Right atrium auricular region (tissue), 2 donors: ENCODE measurements at regions not wholly inside any gene's neighbourhood (a gene's known extent, or its start where the extent isn't known, plus 50 kb on each side); places are given as distances from the start of the nearest gene placed in this dataset.

Experiments used
- DNase-seq: peaks from one replicate; pipeline ENCODE4 v3.0.0-alpha.2; 2019; ENCODE audit warnings: low spot score
- H3K27ac ChIP-seq, 2 donors: fragments of 200-600 bp; sonication (generic); 1 replicate in 1 of 2; 2 replicates in 1 of 2; pipeline ENCODE4 v1.5.1; 2016 to 2019
- H3K27me3 ChIP-seq, 2 donors: fragments of 200-600 bp; sonication (generic); one replicate each; pipeline versions ENCODE4 v1.5.1 to v1.6.0; 2017 to 2019
- H3K36me3 ChIP-seq: fragments of 200-600 bp; sonication (generic); one replicate; pipeline ENCODE4 v1.5.1; 2016
- H3K4me1 ChIP-seq, 2 donors: fragments of 200-600 bp; sonication (generic); one replicate each; pipeline versions ENCODE4 v1.5.1 to v1.6.0; 2017 to 2019
- H3K4me3 ChIP-seq, 2 donors: fragments of 200-600 bp; sonication (generic); 1 replicate in 1 of 2; 2 replicates in 1 of 2; pipeline ENCODE4 v1.5.1; 2017 to 2019; ENCODE audit warnings: mild to moderate bottlenecking in 1 of 2, moderate library complexity in 1 of 2
- H3K9me3 ChIP-seq, 2 donors: fragments of 200-600 bp; sonication (generic); one replicate each; pipeline ENCODE4 v1.5.1; 2019
- CTCF ChIP-seq, 2 donors: fragments of 200-600 bp; sonication (generic); IDR thresholded peaks; one replicate each; pipeline ENCODE4 v1.5.1; 2019; ENCODE audit warnings: antibody characterized with exemption in 2 of 2

- Histone ChIP-seq H3K36me3 (no peaks in the 10 kb centered on the region), H3K27me3 (no peaks in the 10 kb centered on the region), H3K4me3 (no peak overlapping the region), H3K4me1 (no peaks in the 10 kb centered on the region), H3K27ac (no peak overlapping the region), H3K9me3 (no peaks in the 10 kb centered on the region)
- no peak for TF ChIP-seq CTCF (IDR thresholded peaks at IDR 0.05)
- DNase-seq, result no peak
These were observed 157.1 kb downstream of the TLE1 start for GRCh38 chr9:81532251-81532650.

- Histone ChIP-seq H3K9me3 (no peaks in the 10 kb centered on the region), H3K36me3 (no peaks in the 10 kb centered on the region), H3K27me3 (no peaks in the 10 kb centered on the region), H3K4me1 (no peaks in the 10 kb centered on the region), H3K27ac (no peak overlapping the region), H3K4me3 (no peak overlapping the region)
- TF ChIP-seq CTCF (IDR thresholded peaks at IDR 0.05), result no peak
- no peak for DNase-seq
These were observed 157.8 kb downstream of the TLE1 start for GRCh38 chr9:81531511-81531910.

GRCh38 chr9:81530846-81531245 lies 158.5 kb downstream of the TLE1 start:
- no peak for DNase-seq
- no peaks in the 10 kb centered on the region for H3K4me1 ChIP-seq
- H3K9me3 ChIP-seq, result no peaks in the 10 kb centered on the region
- no peak overlapping the region for H3K4me3 ChIP-seq
- H3K27me3 ChIP-seq, result no peaks in the 10 kb centered on the region
- no peaks in the 10 kb centered on the region for H3K36me3 ChIP-seq
- no peak for TF ChIP-seq CTCF (IDR thresholded peaks at IDR 0.05)
- H3K27ac ChIP-seq, result peak overlapping the region in 1 of 2 donors; percentile 30

- no peaks in the 10 kb centered on the region for H3K27me3 ChIP-seq
- DNase-seq, result no peak
- H3K9me3 ChIP-seq, result no peaks in the 10 kb centered on the region
- H3K36me3 ChIP-seq, result no peaks in the 10 kb centered on the region
- TF ChIP-seq CTCF (IDR thresholded peaks at IDR 0.05), result no peak
- no peak overlapping the region for H3K4me3 ChIP-seq
- no peaks in the 10 kb centered on the region for H3K4me1 ChIP-seq
- peak overlapping the region in 1 of 2 donors; percentile 30 for H3K27ac ChIP-seq
These were observed 159.0 kb downstream of the TLE1 start for GRCh38 chr9:81530310-81530810.

- Histone ChIP-seq H3K27ac (peak overlapping the region in 1 of 2 donors; percentile 30), H3K36me3 (no peaks in the 10 kb centered on the region), H3K4me3 (no peak overlapping the region), H3K9me3 (no peaks in the 10 kb centered on the region), H3K27me3 (no peaks in the 10 kb centered on the region), H3K4me1 (no peaks in the 10 kb centered on the region)
- peak; percentile 72 for DNase-seq
- no peak for TF ChIP-seq CTCF (IDR thresholded peaks at IDR 0.05)
These were observed 159.7 kb downstream of the TLE1 start for GRCh38 chr9:81529556-81530193.

GRCh38 chr9:81526587-81526986 lies 162.8 kb downstream of the TLE1 start:
- H3K36me3 ChIP-seq, result no peaks in the 10 kb centered on the region
- no peak for TF ChIP-seq CTCF (IDR thresholded peaks at IDR 0.05)
- no peak overlapping the region for H3K27ac ChIP-seq
- H3K27me3 ChIP-seq, result no peaks in the 10 kb centered on the region
- H3K4me1 ChIP-seq, result no peaks in the 10 kb centered on the region
- no peak for DNase-seq
- H3K9me3 ChIP-seq, result no peaks in the 10 kb centered on the region
- no peak overlapping the region for H3K4me3 ChIP-seq
